ENCODE measurements at regions not wholly inside any gene's neighbourhood (a gene's known extent, or its start where the extent isn't known, plus 50 kb on each side); places are given as distances from the start of the nearest gene placed in this dataset.

- no peaks in the 10 kb centered on the region for H3K4me1 ChIP-seq
Observed at GRCh38 chr16:63745456-63745855, 1376.4 kb downstream of the CDH11 start.

GRCh38 chr16:63744077-63744874 lies 1377.6 kb downstream of the CDH11 start:
- TF ChIP-seq POLR2A (IDR thresholded peaks at IDR 0.05): no peak
- TF ChIP-seq EP300 (IDR thresholded peaks at IDR 0.05): no peak
- no peak for TF ChIP-seq POLR2AphosphoS5 (IDR thresholded peaks at IDR 0.05)
- no peak overlapping the region for H3K27ac ChIP-seq
- intact Hi-C loops (cut with DNase I): no loop called here
- H3K4me3 ChIP-seq: no peak overlapping the region
- H3K4me1 ChIP-seq: no peaks in the 10 kb centered on the region
- 90 to 91% methylated on average over 13 of the region's 13 CpGs for WGBS, 2 donors
- no peaks in the 10 kb centered on the region for H3K36me3 ChIP-seq
- DNase-seq: no peak
- no peaks in the 10 kb centered on the region for H3K9me3 ChIP-seq
- no peaks in the 10 kb centered on the region for H3K27me3 ChIP-seq

More at GRCh38 chr16:63745456-63745855, 1376.4 kb downstream of the CDH11 start:
- Histone ChIP-seq H3K27me3 (no peaks in the 10 kb centered on the region), H3K4me3 (no peak overlapping the region), H3K36me3 (no peaks in the 10 kb centered on the region), H3K9me3 (no peaks in the 10 kb centered on the region), H3K27ac (no peak overlapping the region)
- intact Hi-C loops (cut with DNase I): no loop called here
- DNase-seq: no peak
- TF ChIP-seq POLR2AphosphoS5 (IDR thresholded peaks at IDR 0.05): no peak
- no peak for TF ChIP-seq POLR2A (IDR thresholded peaks at IDR 0.05)
- no peak for TF ChIP-seq EP300 (IDR thresholded peaks at IDR 0.05)
- TF ChIP-seq CTCF (IDR thresholded peaks at IDR 0.05): no peak
- WGBS, 2 donors: 93 to 94% methylated on average over 4 of the region's 4 CpGs

GRCh38 chr16:63742150-63742549 lies 1379.7 kb downstream of the CDH11 start:
- Histone ChIP-seq H3K9me3 (no peaks in the 10 kb centered on the region), H3K27me3 (no peaks in the 10 kb centered on the region), H3K4me1 (no peaks in the 10 kb centered on the region), H3K27ac (no peak overlapping the region), H3K36me3 (no peaks in the 10 kb centered on the region), H3K4me3 (no peak overlapping the region)
- intact Hi-C loops (cut with DNase I): no loop called here
- DNase-seq: no peak
- TF ChIP-seq POLR2A (IDR thresholded peaks at IDR 0.05): no peak

GRCh38 chr16:63737633-63738032 lies 1384.2 kb downstream of the CDH11 start:
- Histone ChIP-seq H3K27me3 (no peaks in the 10 kb centered on the region), H3K4me1 (no peaks in the 10 kb centered on the region), H3K4me3 (no peak overlapping the region), H3K9me3 (no peaks in the 10 kb centered on the region), H3K36me3 (no peaks in the 10 kb centered on the region), H3K27ac (no peak overlapping the region)
- DNase-seq: no peak
- no peak for TF ChIP-seq EP300 (IDR thresholded peaks at IDR 0.05)
- no peak for TF ChIP-seq CTCF (IDR thresholded peaks at IDR 0.05)
- no peak for TF ChIP-seq POLR2A (IDR thresholded peaks at IDR 0.05)
- TF ChIP-seq POLR2AphosphoS5 (IDR thresholded peaks at IDR 0.05): no peak
- intact Hi-C loops (cut with DNase I): no loop called here

- no peak for DNase-seq
Observed at GRCh38 chr16:63735456-63735855, 1386.4 kb downstream of the CDH11 start.

More at GRCh38 chr16:63735456-63735855, 1386.4 kb downstream of the CDH11 start:
- no peaks in the 10 kb centered on the region for H3K4me1 ChIP-seq
- TF ChIP-seq POLR2A (IDR thresholded peaks at IDR 0.05) (no peak), EP300 (IDR thresholded peaks at IDR 0.05) (no peak), CTCF (IDR thresholded peaks at IDR 0.05) (no peak), POLR2AphosphoS5 (IDR thresholded peaks at IDR 0.05) (no peak)
- no peaks in the 10 kb centered on the region for H3K27me3 ChIP-seq
- WGBS, 2 donors: 79% methylated on average over 1 of the region's 1 CpG
- H3K4me3 ChIP-seq: no peak overlapping the region
- no peaks in the 10 kb centered on the region for H3K9me3 ChIP-seq
- H3K36me3 ChIP-seq: no peaks in the 10 kb centered on the region
- no peak overlapping the region for H3K27ac ChIP-seq
- intact Hi-C loops (cut with DNase I): no loop called here
